Astrocyte (in vitro differentiated cells and primary cell): ENCODE measurements at regions not wholly inside any gene's neighbourhood (a gene's known extent, or its start where the extent isn't known, plus 50 kb on each side); places are given as distances from the start of the nearest gene placed in this dataset.

Source experiments
- DNase-seq: peaks from one replicate; pipeline ENCODE4 v3.0.0-alpha.2; 2010; ENCODE audit warnings: low read depth
- FAIRE-seq: peaks from 2 replicates; lab custom pipeline; 2011; peaks lifted over from hg19 to GRCh38; lab: Jason Lieb, UNC
- H2AFZ ChIP-seq: 2 replicates; pipeline ENCODE4 v1.6.0; 2012; ENCODE audit warnings: low read depth, low read length, inconsistent platforms
- H3K27ac ChIP-seq: 2 replicates; pipeline ENCODE4 v1.5.1; 2011; ENCODE audit warnings: low read depth, low read length, inconsistent platforms
- H3K27me3 ChIP-seq: 2 replicates; pipeline ENCODE4 v1.6.0; 2011; ENCODE audit warnings: low read length, inconsistent platforms; ENCODE audit not compliant: insufficient read depth
- H3K36me3 ChIP-seq: 2 replicates; pipeline ENCODE4 v1.5.1; 2011; ENCODE audit warnings: low read length, inconsistent platforms; ENCODE audit not compliant: insufficient read depth
- H3K4me1 ChIP-seq: 2 replicates; pipeline ENCODE4 v1.5.1; 2011; ENCODE audit warnings: low read length, inconsistent platforms; ENCODE audit not compliant: insufficient read depth
- H3K4me2 ChIP-seq: 2 replicates; pipeline ENCODE4 v1.6.0; 2012; ENCODE audit warnings: low read length, inconsistent platforms
- H3K4me3 ChIP-seq: 2 replicates; pipeline ENCODE4 v1.5.1; 2011; ENCODE audit warnings: low read depth, mild to moderate bottlenecking, low read length, inconsistent platforms; ENCODE audit not compliant: insufficient read depth
- H3K79me2 ChIP-seq: 2 replicates; pipeline ENCODE4 v1.6.0; 2012; ENCODE audit warnings: mild to moderate bottlenecking, low read length, inconsistent platforms; ENCODE audit not compliant: insufficient read depth
- H3K9ac ChIP-seq: 2 replicates; pipeline ENCODE4 v1.6.0; 2012; ENCODE audit warnings: mild to moderate bottlenecking, low read length, inconsistent platforms
- H3K9me3 ChIP-seq: 2 replicates; pipeline ENCODE4 v1.5.1; 2012; ENCODE audit warnings: low read depth, mild to moderate bottlenecking, low read length, inconsistent platforms; ENCODE audit not compliant: insufficient read depth
- H4K20me1 ChIP-seq: 2 replicates; pipeline ENCODE4 v1.6.0; 2012; ENCODE audit warnings: low read length, inconsistent platforms; ENCODE audit not compliant: insufficient read depth
- H3K27ac Mint-ChIP-seq: one replicate; pipeline ENCODE4 v1.8.0; 2021; ENCODE audit warnings: mild to moderate bottlenecking, mixed read lengths; ENCODE audit not compliant: unreplicated experiment
- H3K27me3 Mint-ChIP-seq: one replicate; pipeline ENCODE4 v1.8.0; 2021; ENCODE audit warnings: low read depth, mixed read lengths; ENCODE audit not compliant: unreplicated experiment
- H3K36me3 Mint-ChIP-seq: one replicate; pipeline ENCODE4 v1.8.0; 2021; ENCODE audit warnings: low read depth, mixed read lengths; ENCODE audit not compliant: unreplicated experiment
- H3K4me1 Mint-ChIP-seq: one replicate; pipeline ENCODE4 v1.8.0; 2021; ENCODE audit warnings: low read depth, mixed read lengths; ENCODE audit not compliant: unreplicated experiment
- H3K4me3 Mint-ChIP-seq: one replicate; pipeline ENCODE4 v1.8.0; 2021; ENCODE audit warnings: mild to moderate bottlenecking, moderate library complexity, mixed read lengths; ENCODE audit not compliant: unreplicated experiment
- H3K9me3 Mint-ChIP-seq: one replicate; pipeline ENCODE4 v1.8.0; 2021; ENCODE audit warnings: mild to moderate bottlenecking, mixed read lengths; ENCODE audit not compliant: unreplicated experiment
- CTCF ChIP-seq: IDR thresholded peaks from 2 replicates; pipeline ENCODE4 v1.5.1; 2011; ENCODE audit warnings: low read depth, mild to moderate bottlenecking, inconsistent platforms, low read length, moderate library complexity; ENCODE audit not compliant: insufficient read depth
- EZH2 ChIP-seq: IDR thresholded peaks from 2 replicates; pipeline ENCODE4 v1.6.1; 2012; ENCODE audit warnings: mild to moderate bottlenecking, low read length, inconsistent platforms; ENCODE audit not compliant: insufficient read depth

DNA sequence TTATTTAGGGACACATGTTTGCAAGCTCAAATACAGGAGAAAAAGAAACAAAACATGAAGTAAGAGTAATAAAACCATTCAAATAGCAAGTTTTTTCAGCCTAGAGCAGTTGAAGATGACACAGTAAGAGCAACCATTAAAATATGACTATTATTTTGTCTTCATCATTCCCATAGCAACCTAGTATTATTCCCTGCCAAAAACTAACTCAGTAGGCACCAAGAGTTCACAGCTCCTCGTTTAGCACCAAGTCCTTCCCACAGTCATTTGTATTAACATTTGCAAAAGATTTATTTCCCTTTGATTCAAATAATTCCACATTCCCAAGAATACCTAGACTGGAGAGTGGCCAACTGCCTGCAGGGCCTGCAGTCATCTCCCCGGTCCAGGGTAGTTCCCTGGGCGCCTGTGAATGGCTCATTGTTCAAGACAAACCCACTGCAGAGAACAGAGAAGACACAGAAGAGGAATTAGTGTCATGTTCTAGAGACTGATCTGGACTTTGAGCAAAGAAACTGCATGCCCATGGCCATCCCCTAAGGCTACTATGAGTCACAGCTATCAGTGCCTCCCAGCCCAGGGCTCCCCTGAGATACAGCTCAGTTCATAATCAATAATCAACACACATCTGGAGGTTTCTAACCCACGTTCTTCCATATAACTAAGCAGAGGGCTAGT lies 139.1 kb upstream of the MAP3K1 start:
- no peaks in the 10 kb centered on the region for H4K20me1 ChIP-seq
- H3K4me3 ChIP-seq: no peak overlapping the region
- no peak overlapping the region for H3K27ac ChIP-seq
- H3K27me3 Mint-ChIP-seq: peaks cover 11% of the 10 kb centered on the region
- no peak for FAIRE-seq
- TF ChIP-seq CTCF (no peak), EZH2 (no peak)
- H3K9ac ChIP-seq: no peak overlapping the region
- no peaks in the 10 kb centered on the region for H3K9me3 ChIP-seq
- H3K4me1 Mint-ChIP-seq: peaks cover 3% of the 10 kb centered on the region
- no peak overlapping the region for H3K4me3 Mint-ChIP-seq
- no peaks in the 10 kb centered on the region for H3K27me3 ChIP-seq
- H3K9me3 Mint-ChIP-seq: peaks cover 3% of the 10 kb centered on the region
- H3K4me2 ChIP-seq: no peak overlapping the region
- H2AFZ ChIP-seq: no peak overlapping the region
- H3K79me2 ChIP-seq: no peaks in the 10 kb centered on the region
- no peak overlapping the region for H3K27ac Mint-ChIP-seq
- DNase-seq: no peak
- H3K4me1 ChIP-seq: no peaks in the 10 kb centered on the region
- H3K36me3 Mint-ChIP-seq: peaks cover 2% of the 10 kb centered on the region
- H3K36me3 ChIP-seq: no peaks in the 10 kb centered on the region

DNA sequence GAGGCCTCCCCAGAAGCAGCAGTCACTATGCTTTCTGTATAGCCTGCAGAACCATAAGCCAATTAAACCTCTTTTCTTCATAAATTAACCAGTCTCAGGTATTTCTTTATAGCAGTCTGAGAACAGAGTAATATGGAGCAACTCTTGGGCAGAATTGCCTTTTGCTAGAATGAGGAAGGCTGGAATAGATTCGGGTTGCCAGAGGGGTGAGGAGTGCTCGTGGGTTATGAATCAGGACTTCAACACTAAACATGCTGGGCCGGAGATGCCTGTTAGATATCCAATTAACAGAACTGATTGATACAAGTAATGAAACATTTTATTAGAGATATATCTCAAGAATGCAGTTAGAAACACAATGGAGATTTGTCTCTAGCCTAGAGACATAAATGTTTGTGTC lies 140.9 kb upstream of the MAP3K1 start:
- Histone ChIP-seq H3K9ac (no peak overlapping the region), H3K9me3 (no peaks in the 10 kb centered on the region), H3K4me1 (no peaks in the 10 kb centered on the region), H3K4me2 (no peak overlapping the region), H4K20me1 (no peaks in the 10 kb centered on the region), H3K4me3 (no peak overlapping the region), H3K27me3 (no peaks in the 10 kb centered on the region), H3K36me3 (no peaks in the 10 kb centered on the region), H3K27ac (no peak overlapping the region), H3K79me2 (no peaks in the 10 kb centered on the region), H2AFZ (no peak overlapping the region)
- DNase-seq (no peak), FAIRE-seq (no peak)
- TF ChIP-seq EZH2: no peak
- no peak for TF ChIP-seq CTCF
- peaks cover 1% of the 10 kb centered on the region for H3K9me3 Mint-ChIP-seq
- H3K36me3 Mint-ChIP-seq: peaks cover 5% of the 10 kb centered on the region
- no peak overlapping the region for H3K27ac Mint-ChIP-seq
- H3K4me1 Mint-ChIP-seq: peaks cover 6% of the 10 kb centered on the region
- no peak overlapping the region for H3K4me3 Mint-ChIP-seq
- H3K27me3 Mint-ChIP-seq: peaks cover 11% of the 10 kb centered on the region

GRCh38 chr5:56673171-56673570 lies 142.2 kb upstream of the MAP3K1 start:
- TF ChIP-seq CTCF (no peak), EZH2 (no peak)
- Histone ChIP-seq H3K79me2 (no peaks in the 10 kb centered on the region), H3K4me2 (no peak overlapping the region), H3K4me3 (no peak overlapping the region), H3K36me3 (no peaks in the 10 kb centered on the region), H2AFZ (no peak overlapping the region), H3K27me3 (no peaks in the 10 kb centered on the region), H3K9me3 (no peaks in the 10 kb centered on the region), H3K9ac (no peak overlapping the region), H3K27ac (no peak overlapping the region), H4K20me1 (no peaks in the 10 kb centered on the region), H3K4me1 (no peaks in the 10 kb centered on the region)
- Mint-ChIP-seq H3K36me3 (peaks cover 5% of the 10 kb centered on the region), H3K27ac (no peak overlapping the region), H3K4me3 (no peak overlapping the region), H3K4me1 (peaks cover 6% of the 10 kb centered on the region), H3K27me3 (peaks cover 11% of the 10 kb centered on the region), H3K9me3 (peaks cover 1% of the 10 kb centered on the region)
- DNase-seq (no peak), FAIRE-seq (no peak)
